SH-SY5Y (cell line): ENCODE measurements at regions not wholly inside any gene's neighbourhood (a gene's known extent, or its start where the extent isn't known, plus 50 kb on each side); places are given as distances from the start of the nearest gene placed in this dataset.
A peak's percentile ranks its signal among the peaks of the same experiment; 100 is the strongest.

Source experiments
- GATA2 ChIP-seq: IDR thresholded peaks from 2 replicates; pipeline ENCODE4 v1.6.1; 2011; ENCODE audit warnings: mild to moderate bottlenecking, low read depth, low read length
- GATA3 ChIP-seq: IDR thresholded peaks from 2 replicates; pipeline ENCODE4 v1.6.1; 2011; ENCODE audit warnings: low read depth, mild to moderate bottlenecking, low read length, moderate library complexity

- TF ChIP-seq GATA3 (no peak), GATA2 (no peak)
These were observed 119.3 kb upstream of the MAGI3 start for GRCh38 chr1:113271039-113271438.

GRCh38 chr1:113275083-113275482 is 115.2 kb upstream of the MAGI3 start:
- TF ChIP-seq GATA3 (no peak), GATA2 (no peak)

- TF ChIP-seq GATA2 (no peak), GATA3 (no peak)
These were observed 114.6 kb upstream of the MAGI3 start for GRCh38 chr1:113275691-113276090.

GRCh38 chr1:113276507-113276906 is 113.8 kb upstream of the MAGI3 start:
- TF ChIP-seq GATA2, result no peak
- TF ChIP-seq GATA3, result no peak

GRCh38 chr1:113278371-113278770 is 111.9 kb upstream of the MAGI3 start:
- TF ChIP-seq GATA2, result no peak
- no peak for TF ChIP-seq GATA3

GRCh38 chr1:113278777-113279176 is 111.5 kb upstream of the MAGI3 start:
- TF ChIP-seq GATA2 (no peak), GATA3 (no peak)

- TF ChIP-seq GATA2 (no peak), GATA3 (no peak)
These were observed 110.4 kb upstream of the MAGI3 start for GRCh38 chr1:113279776-113280391.

GRCh38 chr1:113280581-113280980 is 109.7 kb upstream of the MAGI3 start:
- TF ChIP-seq GATA2, result no peak
- no peak for TF ChIP-seq GATA3

- no peak for TF ChIP-seq GATA3
- TF ChIP-seq GATA2, result no peak
These were observed 108.8 kb upstream of the MAGI3 start for GRCh38 chr1:113281550-113281949.

GRCh38 chr1:113282008-113282892 is 108.1 kb upstream of the MAGI3 start:
- TF ChIP-seq GATA3 (peak; percentile 92), GATA2 (peak; percentile 70)

- TF ChIP-seq GATA3 (no peak), GATA2 (no peak)
These were observed 107.4 kb upstream of the MAGI3 start for GRCh38 chr1:113282893-113283285.

GRCh38 chr1:113283914-113284313 is 106.4 kb upstream of the MAGI3 start:
- TF ChIP-seq GATA2 (no peak), GATA3 (no peak)

GRCh38 chr1:113286156-113286555 is 104.2 kb upstream of the MAGI3 start:
- TF ChIP-seq GATA3, result no peak
- no peak for TF ChIP-seq GATA2

GRCh38 chr1:113291777-113292602 is 98.3 kb upstream of the MAGI3 start:
- TF ChIP-seq GATA3, result no peak
